ENCODE measurements at regions not wholly inside any gene's neighbourhood (a gene's known extent, or its start where the extent isn't known, plus 50 kb on each side); places are given as distances from the start of the nearest gene placed in this dataset.

DNA sequence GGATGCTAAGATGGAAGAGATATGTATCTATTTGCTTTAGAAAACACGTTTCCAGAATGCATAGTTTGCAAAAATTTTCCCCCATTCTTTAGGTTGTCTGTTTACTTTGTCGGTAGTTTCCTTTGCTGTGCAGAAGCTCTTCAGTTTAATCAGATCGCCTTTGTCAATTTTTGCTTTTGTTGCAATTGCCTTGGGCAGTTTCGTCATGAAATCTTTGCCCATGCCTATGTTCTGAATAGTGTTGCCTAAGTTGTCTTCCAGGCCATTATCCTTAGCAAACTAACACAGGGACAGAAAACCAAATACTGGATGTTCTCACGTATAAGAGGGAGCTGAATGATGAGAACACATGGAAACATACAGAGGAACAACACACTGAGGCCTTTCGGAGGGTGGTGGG lies 454.2 kb upstream of the SLC35B3 start:
- Histone ChIP-seq H3K27me3 (no peaks in the 10 kb centered on the region), H3K4me1 (ENCODE audit: low read depth) (no peaks in the 10 kb centered on the region), H3K9me3 (ENCODE audit: low read depth) (no peaks in the 10 kb centered on the region), H3K27ac (no peak overlapping the region), H3K36me3 (no peaks in the 10 kb centered on the region), H3K4me3 (no peak overlapping the region)
- TF ChIP-seq, protein P1, sequence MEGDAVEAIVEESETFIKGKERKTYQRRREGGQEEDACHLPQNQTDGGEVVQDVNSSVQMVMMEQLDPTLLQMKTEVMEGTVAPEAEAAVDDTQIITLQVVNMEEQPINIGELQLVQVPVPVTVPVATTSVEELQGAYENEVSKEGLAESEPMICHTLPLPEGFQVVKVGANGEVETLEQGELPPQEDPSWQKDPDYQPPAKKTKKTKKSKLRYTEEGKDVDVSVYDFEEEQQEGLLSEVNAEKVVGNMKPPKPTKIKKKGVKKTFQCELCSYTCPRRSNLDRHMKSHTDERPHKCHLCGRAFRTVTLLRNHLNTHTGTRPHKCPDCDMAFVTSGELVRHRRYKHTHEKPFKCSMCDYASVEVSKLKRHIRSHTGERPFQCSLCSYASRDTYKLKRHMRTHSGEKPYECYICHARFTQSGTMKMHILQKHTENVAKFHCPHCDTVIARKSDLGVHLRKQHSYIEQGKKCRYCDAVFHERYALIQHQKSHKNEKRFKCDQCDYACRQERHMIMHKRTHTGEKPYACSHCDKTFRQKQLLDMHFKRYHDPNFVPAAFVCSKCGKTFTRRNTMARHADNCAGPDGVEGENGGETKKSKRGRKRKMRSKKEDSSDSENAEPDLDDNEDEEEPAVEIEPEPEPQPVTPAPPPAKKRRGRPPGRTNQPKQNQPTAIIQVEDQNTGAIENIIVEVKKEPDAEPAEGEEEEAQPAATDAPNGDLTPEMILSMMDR (IDR thresholded peaks at IDR 0.05; ENCODE audit: low read depth, low read length): no peak
- DNase-seq (ENCODE audit: low read depth in 1 of 2, low spot score in 1 of 2): no peak

DNA sequence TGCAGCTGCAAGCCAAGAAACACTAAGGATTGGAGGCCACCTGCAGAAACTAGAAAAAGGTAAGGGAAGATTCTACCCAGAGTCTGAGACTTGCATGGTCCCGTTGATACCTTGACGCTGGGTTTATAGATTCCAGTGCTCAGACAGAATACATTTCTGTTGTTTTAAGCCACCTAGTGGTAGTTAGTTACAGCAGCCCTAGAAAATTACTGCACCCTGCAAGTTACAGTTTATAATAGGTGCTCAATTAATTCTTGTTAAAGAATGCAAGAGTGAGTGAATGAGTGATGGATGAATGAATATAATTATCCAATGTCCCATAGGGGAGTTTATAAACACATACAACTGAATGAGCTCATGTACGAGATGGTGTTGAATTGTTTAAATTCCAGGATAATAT lies 453.1 kb upstream of the SLC35B3 start:
- Histone ChIP-seq H3K4me3 (no peak overlapping the region), H3K4me1 (ENCODE audit: low read depth) (no peaks in the 10 kb centered on the region), H3K36me3 (no peaks in the 10 kb centered on the region), H3K27me3 (no peaks in the 10 kb centered on the region), H3K27ac (no peak overlapping the region), H3K9me3 (ENCODE audit: low read depth) (no peaks in the 10 kb centered on the region)
- DNase-seq (ENCODE audit: low read depth in 1 of 2, low spot score in 1 of 2): no peak
- TF ChIP-seq, protein P1 (IDR thresholded peaks at IDR 0.05; ENCODE audit: low read depth, low read length): no peak

DNA sequence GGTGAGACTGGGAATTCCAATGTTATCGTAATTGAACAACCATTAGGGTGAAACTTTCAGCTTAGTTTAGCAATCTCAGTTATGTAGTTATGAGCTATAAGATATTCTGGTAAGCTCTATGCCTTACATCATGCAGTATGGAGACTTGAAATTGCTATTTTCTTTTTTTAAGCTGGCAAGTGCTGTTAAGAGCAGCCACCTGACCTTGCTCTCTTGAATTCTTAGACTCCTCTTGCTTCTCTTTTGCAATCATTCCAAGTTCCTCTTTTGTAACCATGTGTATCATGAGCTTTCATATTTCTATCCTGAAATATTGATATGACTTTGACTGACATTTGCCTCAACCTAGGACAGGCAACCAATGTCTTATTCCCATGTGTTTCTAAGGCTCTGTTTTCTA lies 446.3 kb upstream of the SLC35B3 start:
- H3K27me3 ChIP-seq: no peaks in the 10 kb centered on the region
- H3K36me3 ChIP-seq: no peaks in the 10 kb centered on the region
- H3K4me1 ChIP-seq (ENCODE audit: low read depth): no peaks in the 10 kb centered on the region
- no peak for DNase-seq (ENCODE audit: low read depth in 1 of 2, low spot score in 1 of 2)
- H3K27ac ChIP-seq: no peak overlapping the region
- no peaks in the 10 kb centered on the region for H3K9me3 ChIP-seq (ENCODE audit: low read depth)
- H3K4me3 ChIP-seq: no peak overlapping the region
- TF ChIP-seq, protein P1 (IDR thresholded peaks at IDR 0.05; ENCODE audit: low read depth, low read length): no peak

DNA sequence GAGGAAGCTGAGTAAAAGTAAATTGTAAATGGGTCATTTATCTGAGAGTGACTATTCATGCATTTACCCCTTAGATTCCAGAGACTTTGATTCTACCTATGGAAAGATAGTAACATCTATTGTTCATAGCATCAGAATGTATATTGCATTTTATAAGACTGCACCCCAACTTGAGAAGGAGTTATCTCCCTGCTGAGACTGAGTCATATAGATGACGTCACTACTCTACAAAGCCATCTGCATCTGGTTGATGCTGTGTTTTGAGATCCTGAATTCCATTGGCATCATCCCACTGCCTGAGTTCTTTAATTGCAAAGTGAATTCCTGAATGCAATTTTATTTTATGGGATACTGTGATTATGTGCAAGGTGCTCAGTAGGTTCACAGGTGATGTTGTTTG lies 444.0 kb upstream of the SLC35B3 start:
- no peaks in the 10 kb centered on the region for H3K9me3 ChIP-seq (ENCODE audit: low read depth)
- DNase-seq (ENCODE audit: low read depth in 1 of 2, low spot score in 1 of 2): no peak
- TF ChIP-seq, protein P1 (IDR thresholded peaks at IDR 0.05; ENCODE audit: low read depth, low read length): no peak

DNA sequence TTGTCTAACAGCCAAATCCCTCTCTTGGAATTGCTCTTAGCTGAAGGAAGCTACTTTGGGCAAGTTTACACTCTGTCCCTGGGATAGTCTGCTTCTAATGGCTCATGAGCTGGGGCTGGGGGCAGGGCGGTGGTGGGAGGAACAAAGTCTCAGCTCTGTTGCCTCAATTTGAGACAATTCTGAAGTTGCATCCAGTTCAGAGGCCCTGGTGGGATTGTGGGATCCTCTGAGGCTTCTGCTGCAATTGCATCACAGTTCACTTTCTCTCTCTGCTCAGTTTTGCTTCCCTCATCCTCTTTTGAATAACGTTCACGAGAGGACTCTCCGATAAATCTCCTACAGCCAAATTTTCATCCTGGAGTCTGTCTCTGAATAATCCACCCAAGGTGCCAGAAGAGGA lies 440.6 kb upstream of the SLC35B3 start:
- H3K36me3 ChIP-seq: no peaks in the 10 kb centered on the region
- no peaks in the 10 kb centered on the region for H3K9me3 ChIP-seq (ENCODE audit: low read depth)
- TF ChIP-seq, protein P1 (IDR thresholded peaks at IDR 0.05; ENCODE audit: low read depth, low read length): no peak
- no peaks in the 10 kb centered on the region for H3K4me1 ChIP-seq (ENCODE audit: low read depth)
- H3K27ac ChIP-seq: no peak overlapping the region
- H3K27me3 ChIP-seq: no peaks in the 10 kb centered on the region
- DNase-seq (ENCODE audit: low read depth in 1 of 2, low spot score in 1 of 2): no peak
- H3K4me3 ChIP-seq: no peak overlapping the region

More for the DNA sequence above, 444.0 kb upstream of the SLC35B3 start:
- Histone ChIP-seq H3K4me1 (ENCODE audit: low read depth) (no peaks in the 10 kb centered on the region), H3K36me3 (no peaks in the 10 kb centered on the region), H3K4me3 (no peak overlapping the region), H3K27me3 (no peaks in the 10 kb centered on the region), H3K27ac (no peak overlapping the region)

DNA sequence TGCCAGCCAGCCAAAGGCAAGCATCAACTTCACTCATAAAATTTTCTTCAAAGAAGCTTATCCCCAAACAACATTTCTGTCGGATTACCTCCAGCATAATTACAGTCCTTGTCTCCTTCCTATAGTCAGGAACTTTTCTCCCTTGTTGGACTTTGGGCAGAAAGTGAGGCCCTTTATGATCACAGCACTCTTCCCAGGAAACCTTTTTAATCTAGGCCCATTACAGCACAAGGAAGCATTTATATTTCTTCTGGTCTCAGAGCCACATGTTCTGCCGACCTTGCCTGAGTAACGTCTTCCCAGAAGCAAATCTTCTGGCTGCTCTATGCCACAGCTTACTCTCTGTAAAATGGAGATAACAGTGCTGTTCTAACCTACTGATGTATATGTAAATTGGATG lies 437.2 kb upstream of the SLC35B3 start:
- no peaks in the 10 kb centered on the region for H3K4me1 ChIP-seq (ENCODE audit: low read depth)
- TF ChIP-seq, protein P1 (IDR thresholded peaks at IDR 0.05; ENCODE audit: low read depth, low read length): no peak

More for the DNA sequence above, 437.2 kb upstream of the SLC35B3 start:
- Histone ChIP-seq H3K9me3 (ENCODE audit: low read depth) (no peaks in the 10 kb centered on the region), H3K4me3 (no peak overlapping the region), H3K27me3 (no peaks in the 10 kb centered on the region), H3K36me3 (no peaks in the 10 kb centered on the region), H3K27ac (no peak overlapping the region)
- no peak for DNase-seq (ENCODE audit: low read depth in 1 of 2, low spot score in 1 of 2)
